Breast epithelium (tissue), 3 donors: ENCODE measurements at regions not wholly inside any gene's neighbourhood (a gene's known extent, or its start where the extent isn't known, plus 50 kb on each side); places are given as distances from the start of the nearest gene placed in this dataset.

Experiments
- POLR2A ChIP-seq: fragments of 450-650 bp; IDR thresholded peaks from one replicate; pipeline ENCODE4 v1.6.1; 2016; ENCODE audit warnings: antibody characterized with exemption, mild to moderate bottlenecking, moderate library complexity
- TF ChIP-seq, protein P1 (sequence below), 3 donors: fragments of 450-650 bp; IDR thresholded peaks; one replicate each; pipeline ENCODE4 v1.5.1; 2016 to 2017; ENCODE audit warnings: antibody characterized with exemption in 3 of 3, mild to moderate bottlenecking in 3 of 3, moderate library complexity in 3 of 3

DNA sequence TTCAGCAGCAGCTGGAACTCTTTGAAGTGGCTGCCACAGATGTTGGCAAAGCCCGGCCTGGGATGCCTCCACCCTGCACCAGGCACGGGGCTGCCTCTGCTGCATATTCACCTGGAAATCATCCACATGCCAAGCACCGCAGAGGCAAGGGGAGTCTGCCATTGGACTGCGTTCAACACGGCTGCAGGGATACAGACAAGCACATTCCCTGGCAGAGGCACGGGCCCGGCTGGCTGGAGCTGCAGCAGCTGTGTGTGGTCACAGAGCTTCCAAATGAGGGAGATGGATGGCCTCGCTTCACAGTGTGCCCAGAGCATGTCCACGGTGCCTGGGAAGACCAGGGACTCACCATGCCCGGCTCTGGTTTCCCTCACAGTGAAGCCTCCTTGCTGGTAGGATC lies 1378.9 kb downstream of the TBC1D22A start:
- no peak for TF ChIP-seq POLR2A
- TF ChIP-seq, protein P1, sequence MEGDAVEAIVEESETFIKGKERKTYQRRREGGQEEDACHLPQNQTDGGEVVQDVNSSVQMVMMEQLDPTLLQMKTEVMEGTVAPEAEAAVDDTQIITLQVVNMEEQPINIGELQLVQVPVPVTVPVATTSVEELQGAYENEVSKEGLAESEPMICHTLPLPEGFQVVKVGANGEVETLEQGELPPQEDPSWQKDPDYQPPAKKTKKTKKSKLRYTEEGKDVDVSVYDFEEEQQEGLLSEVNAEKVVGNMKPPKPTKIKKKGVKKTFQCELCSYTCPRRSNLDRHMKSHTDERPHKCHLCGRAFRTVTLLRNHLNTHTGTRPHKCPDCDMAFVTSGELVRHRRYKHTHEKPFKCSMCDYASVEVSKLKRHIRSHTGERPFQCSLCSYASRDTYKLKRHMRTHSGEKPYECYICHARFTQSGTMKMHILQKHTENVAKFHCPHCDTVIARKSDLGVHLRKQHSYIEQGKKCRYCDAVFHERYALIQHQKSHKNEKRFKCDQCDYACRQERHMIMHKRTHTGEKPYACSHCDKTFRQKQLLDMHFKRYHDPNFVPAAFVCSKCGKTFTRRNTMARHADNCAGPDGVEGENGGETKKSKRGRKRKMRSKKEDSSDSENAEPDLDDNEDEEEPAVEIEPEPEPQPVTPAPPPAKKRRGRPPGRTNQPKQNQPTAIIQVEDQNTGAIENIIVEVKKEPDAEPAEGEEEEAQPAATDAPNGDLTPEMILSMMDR (IDR thresholded peaks at IDR 0.05), result no peak
